MM.1S (cell line): ENCODE measurements at regions not wholly inside any gene's neighbourhood (a gene's known extent, or its start where the extent isn't known, plus 50 kb on each side); places are given as distances from the start of the nearest gene placed in this dataset.

Experiments used
- DNase-seq: peaks from one replicate; pipeline ENCODE4 v3.0.0-alpha.2; 2015
- H2AFZ ChIP-seq: fragments of 300-600 bp; sonication (generic); 2 replicates; pipeline ENCODE4 v1.6.0; 2016; ENCODE audit warnings: antibody characterized with exemption, low read length
- H3F3A ChIP-seq: fragments of 300-600 bp; sonication (generic); 2 replicates; pipeline ENCODE4 v1.6.1; 2016; ENCODE audit warnings: mild to moderate bottlenecking, antibody characterized with exemption, low read length, moderate library complexity, mixed read lengths; ENCODE audit not compliant: insufficient read depth
- H3K27ac ChIP-seq: fragments of 300-600 bp; sonication (generic); 2 replicates; pipeline ENCODE4 v1.5.1; 2016; ENCODE audit warnings: mild to moderate bottlenecking, low read length
- H3K27me3 ChIP-seq: fragments of 300-600 bp; sonication (generic); replicated peaks from 2 replicates; pipeline ENCODE4 v1.6.0; 2016; ENCODE audit warnings: low read length; ENCODE audit not compliant: insufficient read depth
- H3K36me3 ChIP-seq: fragments of 300-600 bp; sonication (generic); replicated peaks from 2 replicates; pipeline ENCODE4 v1.6.1; 2016; ENCODE audit warnings: mild to moderate bottlenecking, low read length, mixed read lengths; ENCODE audit not compliant: insufficient read depth
- H3K4me1 ChIP-seq: fragments of 300-600 bp; sonication (generic); 2 replicates; pipeline ENCODE4 v1.6.1; 2016; ENCODE audit warnings: low read length, mixed read lengths
- H3K4me2 ChIP-seq: fragments of 300-600 bp; sonication (generic); 2 replicates; pipeline ENCODE4 v1.6.0; 2016; ENCODE audit warnings: low read depth, low read length
- H3K4me3 ChIP-seq: fragments of 300-600 bp; sonication (generic); 2 replicates; pipeline ENCODE4 v1.5.1; 2016; ENCODE audit warnings: low read length, mixed read lengths
- H3K79me2 ChIP-seq: fragments of 300-600 bp; sonication (generic); 2 replicates; pipeline ENCODE4 v1.6.1; 2016; ENCODE audit warnings: mixed run types, low read length, mixed read lengths
- H3K9ac ChIP-seq: fragments of 300-600 bp; sonication (generic); 2 replicates; pipeline ENCODE4 v1.6.1; 2016; ENCODE audit warnings: low read length, mixed read lengths
- H3K9me2 ChIP-seq: fragments of 300-600 bp; sonication (generic); replicated peaks from 2 replicates; pipeline ENCODE4 v1.6.1; 2016; ENCODE audit warnings: mild to moderate bottlenecking, low read length, mixed read lengths; ENCODE audit not compliant: insufficient read depth
- H3K9me3 ChIP-seq: fragments of 300-600 bp; sonication (generic); replicated peaks from 2 replicates; pipeline ENCODE4 v1.6.1; 2016; ENCODE audit warnings: mild to moderate bottlenecking, low read length, mixed read lengths; ENCODE audit not compliant: insufficient read depth
- H4K20me1 ChIP-seq: fragments of 300-600 bp; sonication (generic); 2 replicates; pipeline ENCODE4 v1.6.1; 2016; ENCODE audit warnings: mild to moderate bottlenecking, low read length, moderate library complexity, mixed read lengths; ENCODE audit not compliant: insufficient read depth
- EZH2 ChIP-seq: fragments of 300-600 bp; sonication (generic); optimal IDR thresholded peaks from 2 replicates; pipeline ENCODE3; 2017; ENCODE audit warnings: low read depth, mild to moderate bottlenecking, antibody characterized with exemption, low read length, mixed read lengths
- EZH2phosphoT487 ChIP-seq: fragments of 300-600 bp; sonication (generic); IDR thresholded peaks from 2 replicates; pipeline ENCODE4 v1.6.1; 2018; ENCODE audit warnings: antibody characterized with exemption, low read length
- TF ChIP-seq, protein P1 (sequence below): fragments of 300-600 bp; sonication (generic); IDR thresholded peaks from 2 replicates; pipeline ENCODE4 v1.5.1; 2016; ENCODE audit warnings: antibody characterized with exemption, low read length, mixed read lengths

DNA sequence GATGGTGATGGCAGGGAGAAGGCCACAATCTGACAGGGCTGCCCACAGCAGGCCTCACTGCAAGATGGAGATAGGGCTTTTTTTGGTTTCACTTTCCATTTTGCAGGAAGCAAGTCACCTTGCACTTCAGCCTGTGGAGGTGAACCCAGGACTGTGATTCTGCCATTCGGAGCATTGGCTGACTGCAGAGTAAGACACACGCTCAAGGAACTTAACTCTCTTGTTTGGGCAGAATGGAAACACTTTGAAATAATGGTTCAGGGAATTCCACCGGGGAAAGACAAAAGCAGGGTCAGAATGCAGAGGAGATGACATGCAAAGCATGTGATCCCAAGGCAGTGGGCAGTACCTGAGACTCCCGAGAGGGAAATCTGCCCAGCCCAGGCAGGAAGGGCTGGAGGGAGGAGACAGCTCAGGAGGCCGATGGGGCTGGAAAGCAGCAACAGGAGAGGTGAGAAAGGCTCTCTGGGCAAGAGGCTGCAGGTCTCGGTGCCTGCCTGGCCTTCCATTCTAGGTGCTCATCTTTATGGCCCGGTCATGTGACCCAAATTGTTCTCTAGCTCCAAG lies 58.7 kb upstream of the PRMT8 start:
- no peaks in the 10 kb centered on the region for H3K27me3 ChIP-seq
- H3F3A ChIP-seq = no peaks in the 10 kb centered on the region
- peak overlapping the region; percentile 38 for H3K4me2 ChIP-seq

GRCh38 chr12:3432868-3433267 lies 58.1 kb upstream of the PRMT8 start:
- no peak for DNase-seq
- no peaks in the 10 kb centered on the region for H3K4me1 ChIP-seq

More for the DNA sequence above, 58.7 kb upstream of the PRMT8 start:
- no peaks in the 10 kb centered on the region for H3K9me3 ChIP-seq
- no peak overlapping the region for H3K27ac ChIP-seq
- no peaks in the 10 kb centered on the region for H3K9me2 ChIP-seq
- TF ChIP-seq EZH2phosphoT487 (no peak), EZH2 (no peak)
- TF ChIP-seq, protein P1, sequence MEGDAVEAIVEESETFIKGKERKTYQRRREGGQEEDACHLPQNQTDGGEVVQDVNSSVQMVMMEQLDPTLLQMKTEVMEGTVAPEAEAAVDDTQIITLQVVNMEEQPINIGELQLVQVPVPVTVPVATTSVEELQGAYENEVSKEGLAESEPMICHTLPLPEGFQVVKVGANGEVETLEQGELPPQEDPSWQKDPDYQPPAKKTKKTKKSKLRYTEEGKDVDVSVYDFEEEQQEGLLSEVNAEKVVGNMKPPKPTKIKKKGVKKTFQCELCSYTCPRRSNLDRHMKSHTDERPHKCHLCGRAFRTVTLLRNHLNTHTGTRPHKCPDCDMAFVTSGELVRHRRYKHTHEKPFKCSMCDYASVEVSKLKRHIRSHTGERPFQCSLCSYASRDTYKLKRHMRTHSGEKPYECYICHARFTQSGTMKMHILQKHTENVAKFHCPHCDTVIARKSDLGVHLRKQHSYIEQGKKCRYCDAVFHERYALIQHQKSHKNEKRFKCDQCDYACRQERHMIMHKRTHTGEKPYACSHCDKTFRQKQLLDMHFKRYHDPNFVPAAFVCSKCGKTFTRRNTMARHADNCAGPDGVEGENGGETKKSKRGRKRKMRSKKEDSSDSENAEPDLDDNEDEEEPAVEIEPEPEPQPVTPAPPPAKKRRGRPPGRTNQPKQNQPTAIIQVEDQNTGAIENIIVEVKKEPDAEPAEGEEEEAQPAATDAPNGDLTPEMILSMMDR = no peak
- H3K9ac ChIP-seq = no peak overlapping the region
- peak; percentile 59 for DNase-seq
- H2AFZ ChIP-seq = peak overlapping the region; percentile 76
- H3K4me3 ChIP-seq = 0 out of 2 replicates have a peak overlapping the region, but pooled peaks have one; percentile 10
- no peaks in the 10 kb centered on the region for H4K20me1 ChIP-seq
- no peaks in the 10 kb centered on the region for H3K4me1 ChIP-seq
- no peaks in the 10 kb centered on the region for H3K79me2 ChIP-seq
- no peaks in the 10 kb centered on the region for H3K36me3 ChIP-seq

GRCh38 chr12:3436461-3437065 lies 54.4 kb upstream of the PRMT8 start:
- Histone ChIP-seq H3F3A (no peaks in the 10 kb centered on the region), H3K36me3 (no peaks in the 10 kb centered on the region), H3K4me2 (no peak overlapping the region), H3K27ac (no peak overlapping the region), H4K20me1 (no peaks in the 10 kb centered on the region), H3K9me2 (no peaks in the 10 kb centered on the region), H3K9ac (no peak overlapping the region), H3K79me2 (no peaks in the 10 kb centered on the region), H3K27me3 (no peaks in the 10 kb centered on the region), H3K9me3 (no peaks in the 10 kb centered on the region), H3K4me1 (no peaks in the 10 kb centered on the region), H3K4me3 (no peak overlapping the region), H2AFZ (no peak overlapping the region)
- no peak for TF ChIP-seq EZH2phosphoT487
- no peak for DNase-seq

More at GRCh38 chr12:3432868-3433267, 58.1 kb upstream of the PRMT8 start:
- Histone ChIP-seq H3K27ac (no peak overlapping the region), H3K9me3 (no peaks in the 10 kb centered on the region), H3K9ac (no peak overlapping the region), H3F3A (no peaks in the 10 kb centered on the region), H3K9me2 (no peaks in the 10 kb centered on the region), H2AFZ (no peak overlapping the region), H3K4me3 (no peak overlapping the region), H3K36me3 (no peaks in the 10 kb centered on the region), H3K27me3 (no peaks in the 10 kb centered on the region), H3K4me2 (no peak overlapping the region), H4K20me1 (no peaks in the 10 kb centered on the region), H3K79me2 (no peaks in the 10 kb centered on the region)
- no peak for TF ChIP-seq EZH2
- TF ChIP-seq EZH2phosphoT487 = no peak
- TF ChIP-seq, protein P1 = no peak

DNA sequence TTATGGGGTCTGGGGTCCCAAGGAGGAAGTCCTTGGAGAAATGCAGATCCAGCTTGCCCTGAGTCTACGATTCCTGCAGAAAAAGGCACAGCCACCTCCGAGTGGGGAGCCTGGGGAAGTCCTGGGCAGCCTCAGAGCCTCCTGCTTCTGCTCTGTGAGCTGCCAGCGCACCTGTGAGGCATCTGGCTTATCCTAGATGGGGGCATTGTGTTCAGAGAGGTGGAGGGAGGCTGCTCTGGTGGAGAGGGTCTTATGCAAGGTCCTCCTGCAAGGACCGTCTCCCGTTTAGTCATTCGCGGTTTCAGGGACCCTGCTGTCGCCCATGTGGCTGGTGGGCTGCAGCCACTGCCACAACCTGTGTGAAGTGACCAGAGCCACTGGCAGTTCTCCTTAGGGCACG lies 53.0 kb upstream of the PRMT8 start:
- H3K4me1 ChIP-seq = no peaks in the 10 kb centered on the region

More for the DNA sequence above, 53.0 kb upstream of the PRMT8 start:
- no peaks in the 10 kb centered on the region for H3K9me2 ChIP-seq
- TF ChIP-seq, protein P1 = no peak
- TF ChIP-seq EZH2 = no peak
- no peaks in the 10 kb centered on the region for H4K20me1 ChIP-seq
- no peaks in the 10 kb centered on the region for H3K79me2 ChIP-seq
- no peaks in the 10 kb centered on the region for H3K27me3 ChIP-seq
- H3K4me2 ChIP-seq = no peak overlapping the region
- no peak overlapping the region for H3K27ac ChIP-seq
- no peaks in the 10 kb centered on the region for H3K9me3 ChIP-seq
- H2AFZ ChIP-seq = no peak overlapping the region
- H3F3A ChIP-seq = no peaks in the 10 kb centered on the region
- DNase-seq = no peak
- H3K4me3 ChIP-seq = no peak overlapping the region
- no peak overlapping the region for H3K9ac ChIP-seq
- H3K36me3 ChIP-seq = no peaks in the 10 kb centered on the region
